Right atrium auricular region (tissue), 2 donors: ENCODE measurements at regions not wholly inside any gene's neighbourhood (a gene's known extent, or its start where the extent isn't known, plus 50 kb on each side); places are given as distances from the start of the nearest gene placed in this dataset.

Experiments
- DNase-seq: peaks from one replicate; pipeline ENCODE4 v3.0.0-alpha.2; 2019; ENCODE audit warnings: low spot score
- H3K27ac ChIP-seq, 2 donors: fragments of 200-600 bp; sonication (generic); 1 replicate in 1 of 2; 2 replicates in 1 of 2; pipeline ENCODE4 v1.5.1; 2016 to 2019
- H3K27me3 ChIP-seq, 2 donors: fragments of 200-600 bp; sonication (generic); one replicate each; pipeline versions ENCODE4 v1.5.1 to v1.6.0; 2017 to 2019
- H3K36me3 ChIP-seq: fragments of 200-600 bp; sonication (generic); one replicate; pipeline ENCODE4 v1.5.1; 2016
- H3K4me1 ChIP-seq, 2 donors: fragments of 200-600 bp; sonication (generic); one replicate each; pipeline versions ENCODE4 v1.5.1 to v1.6.0; 2017 to 2019
- H3K4me3 ChIP-seq, 2 donors: fragments of 200-600 bp; sonication (generic); 1 replicate in 1 of 2; 2 replicates in 1 of 2; pipeline ENCODE4 v1.5.1; 2017 to 2019; ENCODE audit warnings: mild to moderate bottlenecking in 1 of 2, moderate library complexity in 1 of 2
- H3K9me3 ChIP-seq, 2 donors: fragments of 200-600 bp; sonication (generic); one replicate each; pipeline ENCODE4 v1.5.1; 2019
- CTCF ChIP-seq, 2 donors: fragments of 200-600 bp; sonication (generic); IDR thresholded peaks; one replicate each; pipeline ENCODE4 v1.5.1; 2019; ENCODE audit warnings: antibody characterized with exemption in 2 of 2

GRCh38 chr4:123096038-123096437, 173.6 kb upstream of the NUDT6 start:
- Histone ChIP-seq H3K36me3 (no peaks in the 10 kb centered on the region), H3K4me3 (no peak overlapping the region), H3K4me1 (no peaks in the 10 kb centered on the region), H3K27ac (no peak overlapping the region), H3K27me3 (no peaks in the 10 kb centered on the region), H3K9me3 (no peaks in the 10 kb centered on the region)
- no peak for TF ChIP-seq CTCF (IDR thresholded peaks at IDR 0.05)
- no peak for DNase-seq

- no peak overlapping the region for H3K4me3 ChIP-seq
- H3K9me3 ChIP-seq: no peaks in the 10 kb centered on the region
- no peaks in the 10 kb centered on the region for H3K27me3 ChIP-seq
- TF ChIP-seq CTCF (IDR thresholded peaks at IDR 0.05): peak; percentile 77 to 80
- H3K4me1 ChIP-seq: peaks cover 4 to 8% of the 10 kb centered on the region in 2 donors
- H3K27ac ChIP-seq: no peak overlapping the region
- no peaks in the 10 kb centered on the region for H3K36me3 ChIP-seq
- DNase-seq: no peak
Measured at GRCh38 chr4:123102897-123103471, 180.6 kb upstream of the NUDT6 start.

GRCh38 chr4:123104310-123105025, 182.1 kb upstream of the NUDT6 start:
- Histone ChIP-seq H3K36me3 (no peaks in the 10 kb centered on the region), H3K27ac (no peak overlapping the region), H3K4me1 (peaks cover 4 to 8% of the 10 kb centered on the region in 2 donors), H3K4me3 (no peak overlapping the region), H3K27me3 (no peaks in the 10 kb centered on the region), H3K9me3 (no peaks in the 10 kb centered on the region)
- TF ChIP-seq CTCF (IDR thresholded peaks at IDR 0.05): no peak
- DNase-seq: no peak

GRCh38 chr4:123105026-123105420, 182.6 kb upstream of the NUDT6 start:
- H3K27ac ChIP-seq: no peak overlapping the region
- H3K36me3 ChIP-seq: no peaks in the 10 kb centered on the region
- H3K4me3 ChIP-seq: no peak overlapping the region
- peaks cover 4 to 8% of the 10 kb centered on the region in 2 donors for H3K4me1 ChIP-seq
- no peak for DNase-seq
- TF ChIP-seq CTCF (IDR thresholded peaks at IDR 0.05): no peak
- H3K9me3 ChIP-seq: no peaks in the 10 kb centered on the region
- no peaks in the 10 kb centered on the region for H3K27me3 ChIP-seq

- no peak for TF ChIP-seq CTCF (IDR thresholded peaks at IDR 0.05)
- H3K9me3 ChIP-seq: no peaks in the 10 kb centered on the region
- no peak overlapping the region for H3K27ac ChIP-seq
- no peaks in the 10 kb centered on the region for H3K36me3 ChIP-seq
- H3K4me1 ChIP-seq: peaks cover 4 to 8% of the 10 kb centered on the region in 2 donors
- H3K4me3 ChIP-seq: no peak overlapping the region
- no peaks in the 10 kb centered on the region for H3K27me3 ChIP-seq
- no peak for DNase-seq
Measured at GRCh38 chr4:123106747-123107146, 184.3 kb upstream of the NUDT6 start.
